NCI-H82 treated with DMSO at 0.1 percent for 48 hours (cell line): ENCODE measurements at regions not wholly inside any gene's neighbourhood (a gene's known extent, or its start where the extent isn't known, plus 50 kb on each side); places are given as distances from the start of the nearest gene placed in this dataset.

Experiments used
- DNase-seq: peaks from one replicate; lab custom pipeline; 2025; ENCODE audit not compliant: unreplicated experiment; lab: John Stamatoyannopoulos, UW

DNA sequence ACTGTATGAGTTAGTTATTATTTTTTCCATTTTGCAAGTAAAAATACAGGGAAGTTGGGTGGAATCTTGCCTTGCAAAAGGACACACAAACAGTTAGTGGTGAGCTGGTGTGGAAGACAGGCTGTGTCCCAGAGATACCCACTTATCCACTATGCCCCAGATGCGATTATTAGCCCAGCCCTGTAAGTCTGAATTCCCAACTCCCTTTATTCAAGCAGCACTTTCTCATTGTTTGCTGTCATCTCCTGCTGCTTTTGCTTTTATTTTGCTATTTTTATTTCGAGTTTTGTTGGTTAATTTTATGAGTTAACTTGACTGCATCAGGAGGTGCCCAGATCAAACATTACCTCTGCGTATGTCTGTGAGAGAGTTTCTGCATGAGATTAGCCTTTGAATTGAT is 239.4 kb downstream of the DOK5 start:
- DNase-seq = no peak

DNA sequence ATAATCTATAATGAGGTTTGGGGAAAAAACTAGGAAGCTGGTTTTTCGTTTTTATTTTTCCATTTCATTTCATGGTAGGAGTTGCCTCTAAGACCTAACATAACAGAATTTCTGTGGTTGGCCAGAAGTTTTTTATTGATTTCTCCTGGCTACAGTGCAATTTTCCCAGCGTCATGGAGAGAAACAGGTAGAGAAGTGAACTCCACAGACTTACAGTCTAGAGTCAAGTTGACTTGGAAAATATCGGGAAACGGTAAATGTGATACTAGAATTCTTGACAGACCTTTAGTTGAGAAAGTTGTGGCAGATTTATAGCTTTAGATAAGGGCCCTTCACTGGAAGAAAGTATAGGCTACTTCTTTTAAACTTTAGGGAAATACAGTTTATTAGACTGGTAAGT is 238.3 kb downstream of the DOK5 start:
- DNase-seq = no peak

DNA sequence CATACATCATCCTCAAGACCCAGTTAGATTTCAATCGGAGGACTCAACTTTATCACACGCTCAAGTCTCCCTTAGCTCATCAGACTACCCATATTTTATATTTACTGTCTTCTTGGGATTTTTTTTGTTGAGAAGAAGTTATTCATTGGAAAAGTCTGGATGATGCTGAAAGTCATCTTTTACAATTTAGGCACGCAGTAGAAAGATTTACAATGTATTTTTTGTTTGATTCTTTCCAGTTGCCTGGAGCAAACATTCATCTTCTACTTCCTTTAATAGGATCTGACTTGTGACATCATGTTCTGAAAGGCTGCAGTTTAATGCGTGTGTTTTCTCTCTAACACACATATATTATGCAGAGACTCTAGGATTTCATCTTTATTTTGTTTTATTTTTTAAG is 235.7 kb downstream of the DOK5 start:
- no peak for DNase-seq

DNA sequence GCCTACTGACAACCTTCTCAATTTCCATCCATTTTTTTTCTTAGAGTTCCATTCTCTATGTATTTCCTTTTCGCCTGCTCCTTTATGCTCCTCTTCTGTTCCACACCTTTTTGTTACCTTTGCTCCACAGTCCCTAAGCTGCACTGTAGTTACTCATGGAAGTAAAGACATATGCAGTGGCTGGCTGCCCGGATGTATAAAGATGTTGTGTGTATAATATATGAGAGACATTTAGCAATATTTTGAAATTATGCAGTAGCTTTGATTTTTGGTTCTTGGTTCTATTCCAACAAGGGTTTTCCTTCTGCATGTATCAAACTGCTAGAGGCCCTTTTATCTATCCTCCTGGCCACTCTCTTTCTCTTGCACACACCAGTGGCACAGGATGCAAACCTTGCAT is 234.9 kb downstream of the DOK5 start:
- DNase-seq = no peak

DNA sequence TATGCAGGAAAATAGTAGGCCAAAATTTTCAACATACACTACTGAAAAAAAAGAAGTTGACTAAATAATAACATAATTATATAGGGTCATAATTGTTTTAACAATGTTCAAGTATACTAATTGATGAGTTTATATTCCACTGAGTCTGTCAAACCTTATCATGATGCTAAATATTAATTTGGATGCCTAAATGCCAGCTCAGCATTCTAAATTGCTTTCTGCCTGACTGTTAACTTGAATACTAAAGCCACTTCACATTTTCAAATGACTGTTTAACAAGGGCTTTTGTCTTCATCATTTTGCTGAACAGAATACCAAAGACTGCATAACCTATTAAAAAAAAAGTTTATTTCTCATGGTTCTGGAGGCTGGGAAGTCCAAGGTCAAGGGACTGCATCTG is 232.8 kb downstream of the DOK5 start:
- DNase-seq = no peak

DNA sequence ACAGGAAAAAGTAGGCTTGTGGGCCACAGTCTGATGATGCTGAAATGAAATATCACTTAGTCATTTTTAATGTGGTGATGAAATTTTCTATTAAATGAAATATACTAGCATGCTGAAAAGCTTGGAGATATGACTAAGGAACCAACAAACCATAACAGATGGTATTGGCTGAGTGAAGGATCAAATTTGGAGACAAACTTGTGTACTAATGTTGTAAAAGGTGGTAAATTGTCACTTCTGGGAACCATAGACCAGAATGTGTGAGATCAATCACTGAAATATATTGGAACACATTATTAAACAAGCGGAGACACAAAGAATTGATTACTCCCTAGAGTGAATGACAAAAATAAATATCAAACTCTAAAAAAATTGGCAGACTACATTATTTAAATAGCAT is 232.4 kb downstream of the DOK5 start:
- no peak for DNase-seq

DNA sequence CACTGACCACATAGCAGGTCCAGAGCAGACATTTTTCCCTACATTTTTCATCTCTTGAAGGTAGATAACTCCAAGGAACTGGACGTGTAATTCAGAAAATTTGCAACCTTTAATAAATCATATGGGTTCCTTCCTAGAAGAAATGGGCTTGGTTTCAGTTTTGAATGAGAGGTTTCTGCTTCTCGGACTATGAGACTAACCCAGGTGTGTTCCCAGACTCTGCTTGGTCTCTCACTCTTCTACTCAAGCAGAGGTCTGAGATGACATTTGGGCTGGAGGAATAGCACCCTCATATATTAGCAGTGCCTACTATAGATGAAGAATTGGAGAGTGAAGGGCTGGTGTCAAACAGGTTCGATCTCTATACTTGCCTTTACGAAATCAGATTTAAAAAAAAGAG is 231.2 kb downstream of the DOK5 start:
- DNase-seq = no peak

DNA sequence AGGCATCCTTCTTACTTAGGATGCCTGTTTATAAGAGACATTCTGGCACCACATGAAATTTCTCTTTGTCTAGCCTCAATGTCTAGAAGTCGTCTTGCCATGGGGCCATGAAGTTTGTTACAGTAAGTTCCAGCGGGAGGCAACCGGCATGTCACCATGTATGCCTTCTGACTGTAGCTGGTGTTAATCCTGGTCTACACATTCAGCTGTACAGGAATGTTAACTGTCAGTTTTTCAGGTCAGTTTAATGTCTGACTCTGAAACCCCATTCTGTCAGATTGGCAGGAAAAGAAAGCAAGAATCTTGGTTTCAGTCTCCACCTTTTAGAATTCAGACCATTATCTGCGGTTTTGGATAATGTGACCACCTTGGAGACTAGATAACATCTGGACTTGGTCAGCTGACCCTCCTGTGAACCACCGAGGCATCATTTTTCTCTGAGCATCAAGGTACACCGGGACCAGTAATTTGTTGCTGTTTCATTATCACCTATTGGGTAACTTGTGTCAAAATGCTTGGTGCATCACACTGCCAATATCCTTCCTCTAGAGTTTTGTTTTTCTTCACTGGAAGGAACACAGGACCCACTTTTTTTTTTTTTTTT is 228.7 kb downstream of the DOK5 start:
- no peak for DNase-seq
